ENCODE measurements at regions not wholly inside any gene's neighbourhood (a gene's known extent, or its start where the extent isn't known, plus 50 kb on each side); places are given as distances from the start of the nearest gene placed in this dataset.

- Histone ChIP-seq H3K4me3 (ENCODE audit: low read length) (no peak overlapping the region), H3K4me1 (ENCODE audit: control insufficient read depth, insufficient read depth, low read length) (no peaks in the 10 kb centered on the region), H3K27ac (ENCODE audit: low read depth, low read length) (no peak overlapping the region), H3K36me3 (ENCODE audit: control insufficient read depth, insufficient read depth, low read length) (no peaks in the 10 kb centered on the region), H3K9ac (ENCODE audit: extremely low read depth, low read length, poor library complexity, severe bottlenecking) (no peak overlapping the region), H3K9me3 (ENCODE audit: control insufficient read depth, low read length) (peaks cover 23% of the 10 kb centered on the region), H3K27me3 (ENCODE audit: control insufficient read depth, insufficient read depth, low read length, poor library complexity, severe bottlenecking) (no peaks in the 10 kb centered on the region)
- WGBS, 2 experiments (ENCODE audit: insufficient coverage in 1 of 2, insufficient read length in 1 of 2): 74% methylated on average over 3 of the region's 3 CpGs; no CpG with 5 or more reads in 1 of the 2 experiments
- Mint-ChIP-seq H3K27me3 (ENCODE audit: insufficient read depth) (no peaks in the 10 kb centered on the region), H3K4me3 (no peak overlapping the region), H3K4me1 (no peaks in the 10 kb centered on the region), H3K36me3 (ENCODE audit: low read depth) (no peaks in the 10 kb centered on the region), H3K27ac (no peak overlapping the region), H3K9me3 (peaks cover 20% of the 10 kb centered on the region)
- DNase-seq: no peak
- TF ChIP-seq, protein P1, sequence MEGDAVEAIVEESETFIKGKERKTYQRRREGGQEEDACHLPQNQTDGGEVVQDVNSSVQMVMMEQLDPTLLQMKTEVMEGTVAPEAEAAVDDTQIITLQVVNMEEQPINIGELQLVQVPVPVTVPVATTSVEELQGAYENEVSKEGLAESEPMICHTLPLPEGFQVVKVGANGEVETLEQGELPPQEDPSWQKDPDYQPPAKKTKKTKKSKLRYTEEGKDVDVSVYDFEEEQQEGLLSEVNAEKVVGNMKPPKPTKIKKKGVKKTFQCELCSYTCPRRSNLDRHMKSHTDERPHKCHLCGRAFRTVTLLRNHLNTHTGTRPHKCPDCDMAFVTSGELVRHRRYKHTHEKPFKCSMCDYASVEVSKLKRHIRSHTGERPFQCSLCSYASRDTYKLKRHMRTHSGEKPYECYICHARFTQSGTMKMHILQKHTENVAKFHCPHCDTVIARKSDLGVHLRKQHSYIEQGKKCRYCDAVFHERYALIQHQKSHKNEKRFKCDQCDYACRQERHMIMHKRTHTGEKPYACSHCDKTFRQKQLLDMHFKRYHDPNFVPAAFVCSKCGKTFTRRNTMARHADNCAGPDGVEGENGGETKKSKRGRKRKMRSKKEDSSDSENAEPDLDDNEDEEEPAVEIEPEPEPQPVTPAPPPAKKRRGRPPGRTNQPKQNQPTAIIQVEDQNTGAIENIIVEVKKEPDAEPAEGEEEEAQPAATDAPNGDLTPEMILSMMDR (conservative IDR thresholded peaks at IDR 0.05): peak; percentile 82
Observed at GRCh38 chr7:50229964-50230363, 74.6 kb upstream of the IKZF1 start.

DNA sequence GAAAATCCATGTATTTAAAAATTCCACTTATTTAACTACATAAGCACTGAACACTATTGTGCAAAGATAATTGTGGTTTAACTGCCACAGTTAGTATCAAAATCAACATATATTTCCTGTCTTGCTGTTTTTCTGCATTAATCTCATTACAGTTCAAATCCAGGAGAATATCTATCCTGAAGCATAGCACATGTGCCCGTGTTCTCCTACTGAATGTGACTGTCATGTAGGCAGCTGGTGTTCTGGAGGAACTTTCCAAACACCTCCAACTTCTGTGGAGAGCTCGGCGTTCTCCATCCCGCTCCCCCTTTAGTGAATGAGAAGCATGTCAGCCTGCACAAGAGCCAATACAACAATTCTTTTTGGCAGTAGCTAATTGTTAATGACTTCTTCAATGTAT lies 76.4 kb upstream of the IKZF1 start:
- no peaks in the 10 kb centered on the region for H3K27me3 ChIP-seq (ENCODE audit: control insufficient read depth, insufficient read depth, low read length, poor library complexity, severe bottlenecking)
- no peaks in the 10 kb centered on the region for H3K4me1 Mint-ChIP-seq
- no peaks in the 10 kb centered on the region for H3K4me1 ChIP-seq (ENCODE audit: control insufficient read depth, insufficient read depth, low read length)
- no peak overlapping the region for H3K4me3 ChIP-seq (ENCODE audit: low read length)
- H3K36me3 Mint-ChIP-seq (ENCODE audit: low read depth): no peaks in the 10 kb centered on the region
- H3K27ac Mint-ChIP-seq: no peak overlapping the region
- TF ChIP-seq, protein P1 (conservative IDR thresholded peaks at IDR 0.05): no peak
- no peak for DNase-seq
- H3K9ac ChIP-seq (ENCODE audit: extremely low read depth, low read length, poor library complexity, severe bottlenecking): no peak overlapping the region
- H3K4me3 Mint-ChIP-seq: no peak overlapping the region
- H3K36me3 ChIP-seq (ENCODE audit: control insufficient read depth, insufficient read depth, low read length): no peaks in the 10 kb centered on the region
- H3K9me3 Mint-ChIP-seq: peaks cover 25% of the 10 kb centered on the region
- 78% methylated on average over 4 of the region's 4 CpGs; no CpG with 5 or more reads in 1 of the 2 experiments for WGBS, 2 experiments (ENCODE audit: insufficient coverage in 1 of 2, insufficient read length in 1 of 2)
- no peak overlapping the region for H3K27ac ChIP-seq (ENCODE audit: low read depth, low read length)
- no peaks in the 10 kb centered on the region for H3K27me3 Mint-ChIP-seq (ENCODE audit: insufficient read depth)
- H3K9me3 ChIP-seq (ENCODE audit: control insufficient read depth, low read length): peaks cover 23% of the 10 kb centered on the region

GRCh38 chr7:50227726-50228125 lies 76.8 kb upstream of the IKZF1 start:
- TF ChIP-seq, protein P1 (conservative IDR thresholded peaks at IDR 0.05): no peak
- no peak overlapping the region for H3K4me3 ChIP-seq (ENCODE audit: low read length)
- no peak overlapping the region for H3K27ac ChIP-seq (ENCODE audit: low read depth, low read length)
- no peaks in the 10 kb centered on the region for H3K4me1 ChIP-seq (ENCODE audit: control insufficient read depth, insufficient read depth, low read length)
- H3K27me3 ChIP-seq (ENCODE audit: control insufficient read depth, insufficient read depth, low read length, poor library complexity, severe bottlenecking): no peaks in the 10 kb centered on the region
- H3K36me3 ChIP-seq (ENCODE audit: control insufficient read depth, insufficient read depth, low read length): no peaks in the 10 kb centered on the region
- 92 to 95% methylated on average over 6 of the region's 6 CpGs for WGBS, 2 experiments (ENCODE audit: insufficient coverage in 1 of 2, insufficient read length in 1 of 2)
- DNase-seq: no peak
- Mint-ChIP-seq H3K27me3 (ENCODE audit: insufficient read depth) (no peaks in the 10 kb centered on the region), H3K4me1 (no peaks in the 10 kb centered on the region), H3K9me3 (peaks cover 25% of the 10 kb centered on the region), H3K27ac (no peak overlapping the region), H3K4me3 (no peak overlapping the region), H3K36me3 (ENCODE audit: low read depth) (no peaks in the 10 kb centered on the region)
- H3K9me3 ChIP-seq (ENCODE audit: control insufficient read depth, low read length): peaks cover 23% of the 10 kb centered on the region
- H3K9ac ChIP-seq (ENCODE audit: extremely low read depth, low read length, poor library complexity, severe bottlenecking): no peak overlapping the region
